Left forelimb (tissue), 1 donor: ENCODE measurements at regions not wholly inside any gene's neighbourhood (a gene's known extent, or its start where the extent isn't known, plus 50 kb on each side); places are given as distances from the start of the nearest gene placed in this dataset.
"Not testable (repeated sequence)": the region's sequence is repeated elsewhere in the genome, so short reads cannot be mapped to it uniquely, and the experiment has no call there.

Experiments used
- DNase-seq: peaks from one replicate; pipeline ENCODE4 v3.0.0-alpha.2; 2018; ENCODE audit warnings: low spot score

- DNase-seq = not testable (repeated sequence)
Measured at GRCh38 chr7:116373229-116373628, 126.3 kb upstream of the CAV2 start.

- DNase-seq = no peak
Measured at GRCh38 chr7:116377721-116378120, 121.8 kb upstream of the CAV2 start.

- no peak for DNase-seq
Measured at GRCh38 chr7:116380025-116380424, 119.5 kb upstream of the CAV2 start.

- no peak for DNase-seq
Measured at GRCh38 chr7:116382375-116382774, 117.2 kb upstream of the CAV2 start.

- no peak for DNase-seq
Measured at GRCh38 chr7:116384936-116385635, 114.5 kb upstream of the CAV2 start.

GRCh38 chr7:116386674-116387073 is 112.9 kb upstream of the CAV2 start:
- DNase-seq = no peak

GRCh38 chr7:116390363-116390762 is 109.2 kb upstream of the CAV2 start:
- no peak for DNase-seq

- no peak for DNase-seq
Measured at GRCh38 chr7:116392806-116393205, 106.7 kb upstream of the CAV2 start.

- DNase-seq = no peak
Measured at GRCh38 chr7:116393654-116394053, 105.9 kb upstream of the CAV2 start.

GRCh38 chr7:116394106-116394505 is 105.4 kb upstream of the CAV2 start:
- DNase-seq = no peak

- no peak for DNase-seq
Measured at GRCh38 chr7:116395141-116395791, 104.3 kb upstream of the CAV2 start.

GRCh38 chr7:116398672-116399071 is 100.9 kb upstream of the CAV2 start:
- no peak for DNase-seq

GRCh38 chr7:116399819-116400218 is 99.7 kb upstream of the CAV2 start:
- no peak for DNase-seq

- no peak for DNase-seq
Measured at GRCh38 chr7:116400522-116400921, 99.0 kb upstream of the CAV2 start.

GRCh38 chr7:116401711-116402110 is 97.8 kb upstream of the CAV2 start:
- DNase-seq = no peak

GRCh38 chr7:116403265-116403664 is 96.3 kb upstream of the CAV2 start:
- no peak for DNase-seq

- DNase-seq = no peak
Measured at GRCh38 chr7:116404389-116404788, 95.1 kb upstream of the CAV2 start.

- DNase-seq = no peak
Measured at GRCh38 chr7:116405810-116406209, 93.7 kb upstream of the CAV2 start.

GRCh38 chr7:116407165-116407564 is 92.4 kb upstream of the CAV2 start:
- DNase-seq = no peak

GRCh38 chr7:116408166-116408565 is 91.4 kb upstream of the CAV2 start:
- DNase-seq = no peak

GRCh38 chr7:116408831-116409453 is 90.6 kb upstream of the CAV2 start:
- not testable (repeated sequence) for DNase-seq

GRCh38 chr7:116410694-116411093 is 88.8 kb upstream of the CAV2 start:
- DNase-seq = not testable (repeated sequence)

GRCh38 chr7:116417593-116418345 is 81.8 kb upstream of the CAV2 start:
- DNase-seq = no peak
